ENCODE measurements at regions not wholly inside any gene's neighbourhood (a gene's known extent, or its start where the extent isn't known, plus 50 kb on each side); places are given as distances from the start of the nearest gene placed in this dataset.
"Not testable (repeated sequence)": the region's sequence is repeated elsewhere in the genome, so short reads cannot be mapped to it uniquely, and the experiment has no call there.

- no peaks in the 10 kb centered on the region for H3K4me1 ChIP-seq (ENCODE audit: control insufficient read depth, insufficient read depth, low read length)
- H3K4me3 ChIP-seq (ENCODE audit: insufficient read depth, low read depth, low read length): no peak overlapping the region
- no peaks in the 10 kb centered on the region for H3K9me3 ChIP-seq (ENCODE audit: control insufficient read depth, low read length)
- no peaks in the 10 kb centered on the region for H3K36me3 ChIP-seq (ENCODE audit: control insufficient read depth, insufficient read depth, low read length)
- no peaks in the 10 kb centered on the region for H3K27me3 ChIP-seq (ENCODE audit: control insufficient read depth, insufficient read depth, low read length, poor library complexity, severe bottlenecking)
- H3K27ac ChIP-seq (ENCODE audit: insufficient read depth, low read depth, low read length, poor library complexity, severe bottlenecking): no peak overlapping the region
- 87 to 88% methylated on average over 3 of the region's 3 CpGs for WGBS, 2 experiments
These were observed 128.2 kb upstream of the MYO10 start for GRCh38 chr5:17064241-17064640.

GRCh38 chr5:17065458-17065857 lies 129.4 kb upstream of the MYO10 start:
- WGBS, 2 experiments: 90 to 91% methylated on average over 3 of the region's 3 CpGs
- Histone ChIP-seq H3K27me3 (ENCODE audit: control insufficient read depth, insufficient read depth, low read length, poor library complexity, severe bottlenecking) (no peaks in the 10 kb centered on the region), H3K4me1 (ENCODE audit: control insufficient read depth, insufficient read depth, low read length) (no peaks in the 10 kb centered on the region), H3K4me3 (ENCODE audit: insufficient read depth, low read depth, low read length) (no peak overlapping the region), H3K36me3 (ENCODE audit: control insufficient read depth, insufficient read depth, low read length) (no peaks in the 10 kb centered on the region), H3K27ac (ENCODE audit: insufficient read depth, low read depth, low read length, poor library complexity, severe bottlenecking) (no peak overlapping the region), H3K9me3 (ENCODE audit: control insufficient read depth, low read length) (no peaks in the 10 kb centered on the region)

- 88 to 94% methylated on average over 5 of the region's 5 CpGs for WGBS, 2 experiments
- H3K36me3 ChIP-seq (ENCODE audit: control insufficient read depth, insufficient read depth, low read length); H3K27ac ChIP-seq (ENCODE audit: insufficient read depth, low read depth, low read length, poor library complexity, severe bottlenecking); H3K27me3 ChIP-seq (ENCODE audit: control insufficient read depth, insufficient read depth, low read length, poor library complexity, severe bottlenecking); H3K4me1 ChIP-seq (ENCODE audit: control insufficient read depth, insufficient read depth, low read length); H3K9me3 ChIP-seq (ENCODE audit: control insufficient read depth, low read length); H3K4me3 ChIP-seq (ENCODE audit: insufficient read depth, low read depth, low read length): not testable (repeated sequence)
These were observed 129.9 kb upstream of the MYO10 start for GRCh38 chr5:17066026-17066425.

GRCh38 chr5:17067657-17068392 lies 131.7 kb upstream of the MYO10 start:
- 95% methylated on average over 8 of the region's 8 CpGs for WGBS, 2 experiments
- H3K4me3 ChIP-seq (ENCODE audit: insufficient read depth, low read depth, low read length): no peak overlapping the region
- H3K9me3 ChIP-seq (ENCODE audit: control insufficient read depth, low read length): no peaks in the 10 kb centered on the region
- no peaks in the 10 kb centered on the region for H3K36me3 ChIP-seq (ENCODE audit: control insufficient read depth, insufficient read depth, low read length)
- H3K4me1 ChIP-seq (ENCODE audit: control insufficient read depth, insufficient read depth, low read length): no peaks in the 10 kb centered on the region
- H3K27me3 ChIP-seq (ENCODE audit: control insufficient read depth, insufficient read depth, low read length, poor library complexity, severe bottlenecking): no peaks in the 10 kb centered on the region
- no peak overlapping the region for H3K27ac ChIP-seq (ENCODE audit: insufficient read depth, low read depth, low read length, poor library complexity, severe bottlenecking)

GRCh38 chr5:17069995-17070511 lies 134.0 kb upstream of the MYO10 start:
- WGBS, 2 experiments: 87 to 95% methylated on average over 13 of the region's 13 CpGs
- H3K4me1 ChIP-seq (ENCODE audit: control insufficient read depth, insufficient read depth, low read length): no peaks in the 10 kb centered on the region
- H3K36me3 ChIP-seq (ENCODE audit: control insufficient read depth, insufficient read depth, low read length): no peaks in the 10 kb centered on the region
- H3K27ac ChIP-seq (ENCODE audit: insufficient read depth, low read depth, low read length, poor library complexity, severe bottlenecking): no peak overlapping the region
- no peak overlapping the region for H3K4me3 ChIP-seq (ENCODE audit: insufficient read depth, low read depth, low read length)
- no peaks in the 10 kb centered on the region for H3K27me3 ChIP-seq (ENCODE audit: control insufficient read depth, insufficient read depth, low read length, poor library complexity, severe bottlenecking)
- no peaks in the 10 kb centered on the region for H3K9me3 ChIP-seq (ENCODE audit: control insufficient read depth, low read length)

GRCh38 chr5:17070647-17071046 lies 134.6 kb upstream of the MYO10 start:
- Histone ChIP-seq H3K36me3 (ENCODE audit: control insufficient read depth, insufficient read depth, low read length) (no peaks in the 10 kb centered on the region), H3K4me3 (ENCODE audit: insufficient read depth, low read depth, low read length) (no peak overlapping the region), H3K27me3 (ENCODE audit: control insufficient read depth, insufficient read depth, low read length, poor library complexity, severe bottlenecking) (no peaks in the 10 kb centered on the region), H3K9me3 (ENCODE audit: control insufficient read depth, low read length) (no peaks in the 10 kb centered on the region), H3K27ac (ENCODE audit: insufficient read depth, low read depth, low read length, poor library complexity, severe bottlenecking) (no peak overlapping the region), H3K4me1 (ENCODE audit: control insufficient read depth, insufficient read depth, low read length) (no peaks in the 10 kb centered on the region)
- WGBS, 2 experiments: 88 to 90% methylated on average over 6 of the region's 6 CpGs

GRCh38 chr5:17075236-17075635 lies 139.1 kb upstream of the MYO10 start:
- WGBS, 2 experiments: 88 to 94% methylated on average over 4 of the region's 4 CpGs
- no peaks in the 10 kb centered on the region for H3K4me1 ChIP-seq (ENCODE audit: control insufficient read depth, insufficient read depth, low read length)

GRCh38 chr5:17076272-17076671 lies 140.2 kb upstream of the MYO10 start:
- no peaks in the 10 kb centered on the region for H3K36me3 ChIP-seq (ENCODE audit: control insufficient read depth, insufficient read depth, low read length)
- no peaks in the 10 kb centered on the region for H3K4me1 ChIP-seq (ENCODE audit: control insufficient read depth, insufficient read depth, low read length)
- no peaks in the 10 kb centered on the region for H3K9me3 ChIP-seq (ENCODE audit: control insufficient read depth, low read length)
- no peak overlapping the region for H3K27ac ChIP-seq (ENCODE audit: insufficient read depth, low read depth, low read length, poor library complexity, severe bottlenecking)
- 89 to 94% methylated on average over 2 of the region's 2 CpGs for WGBS, 2 experiments
- H3K4me3 ChIP-seq (ENCODE audit: insufficient read depth, low read depth, low read length): no peak overlapping the region
- no peaks in the 10 kb centered on the region for H3K27me3 ChIP-seq (ENCODE audit: control insufficient read depth, insufficient read depth, low read length, poor library complexity, severe bottlenecking)

More at GRCh38 chr5:17075236-17075635, 139.1 kb upstream of the MYO10 start:
- Histone ChIP-seq H3K27me3 (ENCODE audit: control insufficient read depth, insufficient read depth, low read length, poor library complexity, severe bottlenecking) (no peaks in the 10 kb centered on the region), H3K4me3 (ENCODE audit: insufficient read depth, low read depth, low read length) (no peak overlapping the region), H3K27ac (ENCODE audit: insufficient read depth, low read depth, low read length, poor library complexity, severe bottlenecking) (no peak overlapping the region), H3K36me3 (ENCODE audit: control insufficient read depth, insufficient read depth, low read length) (no peaks in the 10 kb centered on the region), H3K9me3 (ENCODE audit: control insufficient read depth, low read length) (no peaks in the 10 kb centered on the region)

- Histone ChIP-seq H3K4me3 (ENCODE audit: insufficient read depth, low read depth, low read length) (no peak overlapping the region), H3K27me3 (ENCODE audit: control insufficient read depth, insufficient read depth, low read length, poor library complexity, severe bottlenecking) (no peaks in the 10 kb centered on the region), H3K36me3 (ENCODE audit: control insufficient read depth, insufficient read depth, low read length) (no peaks in the 10 kb centered on the region), H3K27ac (ENCODE audit: insufficient read depth, low read depth, low read length, poor library complexity, severe bottlenecking) (no peak overlapping the region), H3K4me1 (ENCODE audit: control insufficient read depth, insufficient read depth, low read length) (no peaks in the 10 kb centered on the region), H3K9me3 (ENCODE audit: control insufficient read depth, low read length) (no peaks in the 10 kb centered on the region)
- WGBS, 2 experiments: 89 to 92% methylated on average over 9 to 11 of the region's 11 CpGs
These were observed 139.8 kb upstream of the BASP1 start for GRCh38 chr5:17077440-17078233.

- WGBS, 2 experiments: 88 to 91% methylated on average over 7 of the region's 7 CpGs
- Histone ChIP-seq H3K9me3 (ENCODE audit: control insufficient read depth, low read length) (no peaks in the 10 kb centered on the region), H3K27me3 (ENCODE audit: control insufficient read depth, insufficient read depth, low read length, poor library complexity, severe bottlenecking) (no peaks in the 10 kb centered on the region), H3K27ac (ENCODE audit: insufficient read depth, low read depth, low read length, poor library complexity, severe bottlenecking) (no peak overlapping the region), H3K36me3 (ENCODE audit: control insufficient read depth, insufficient read depth, low read length) (no peaks in the 10 kb centered on the region), H3K4me1 (ENCODE audit: control insufficient read depth, insufficient read depth, low read length) (no peaks in the 10 kb centered on the region), H3K4me3 (ENCODE audit: insufficient read depth, low read depth, low read length) (no peak overlapping the region)
These were observed 137.9 kb upstream of the BASP1 start for GRCh38 chr5:17079562-17079961.

Data from ectodermal cell (in vitro differentiated cells).